Fibroblast of skin of right biceps (primary cell): ENCODE measurements at regions not wholly inside any gene's neighbourhood (a gene's known extent, or its start where the extent isn't known, plus 50 kb on each side); places are given as distances from the start of the nearest gene placed in this dataset.
"Not testable (repeated sequence)": the region's sequence is repeated elsewhere in the genome, so short reads cannot be mapped to it uniquely, and the experiment has no call there.

Source experiments
- DNase-seq: peaks from one replicate; pipeline ENCODE4 v3.0.0-alpha.2; 2013

DNA sequence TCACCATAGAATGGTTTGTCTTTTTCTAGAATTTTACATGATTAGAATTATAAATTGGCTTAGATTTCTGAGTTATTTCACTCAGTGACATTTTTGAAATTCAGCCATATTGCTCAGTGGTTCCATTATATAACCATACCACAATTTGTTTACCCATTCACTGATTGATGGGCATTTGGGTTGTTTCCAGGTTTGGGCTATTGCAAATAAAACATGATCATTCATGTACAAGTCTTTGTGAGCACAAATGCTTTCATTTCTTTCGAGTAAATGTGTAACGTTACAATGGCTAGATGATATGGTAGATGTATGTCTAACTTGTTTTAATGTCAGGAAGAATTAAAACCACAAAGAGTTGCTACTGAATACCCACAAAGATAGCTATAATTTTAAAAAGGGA lies 279.9 kb upstream of the TARS1 start:
- no peak for DNase-seq

- no peak for DNase-seq
These were observed 279.3 kb upstream of the TARS1 start for GRCh38 chr5:33161421-33161820.

DNA sequence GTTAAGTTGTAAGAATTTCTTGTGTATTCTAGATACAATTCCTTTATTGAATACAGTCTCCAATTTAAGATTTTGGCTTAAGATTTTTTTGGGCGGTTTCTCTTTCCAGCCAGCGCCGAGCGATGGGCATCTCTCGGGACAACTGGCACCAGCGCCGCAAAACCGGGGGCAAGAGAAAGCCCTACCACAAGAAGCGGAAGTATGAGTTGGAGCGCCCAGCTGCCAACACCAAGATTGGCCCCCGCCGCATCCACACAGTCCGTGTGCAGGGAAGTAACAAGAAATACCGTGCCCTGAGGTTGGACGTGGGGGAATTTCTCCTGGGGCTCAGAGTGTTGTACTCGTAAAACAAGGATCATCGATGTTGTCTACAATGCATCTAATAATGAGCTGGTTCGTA lies 278.7 kb upstream of the TARS1 start:
- no peak for DNase-seq

- no peak for DNase-seq
These were observed 274.2 kb upstream of the TARS1 start for GRCh38 chr5:33166522-33166921.

DNA sequence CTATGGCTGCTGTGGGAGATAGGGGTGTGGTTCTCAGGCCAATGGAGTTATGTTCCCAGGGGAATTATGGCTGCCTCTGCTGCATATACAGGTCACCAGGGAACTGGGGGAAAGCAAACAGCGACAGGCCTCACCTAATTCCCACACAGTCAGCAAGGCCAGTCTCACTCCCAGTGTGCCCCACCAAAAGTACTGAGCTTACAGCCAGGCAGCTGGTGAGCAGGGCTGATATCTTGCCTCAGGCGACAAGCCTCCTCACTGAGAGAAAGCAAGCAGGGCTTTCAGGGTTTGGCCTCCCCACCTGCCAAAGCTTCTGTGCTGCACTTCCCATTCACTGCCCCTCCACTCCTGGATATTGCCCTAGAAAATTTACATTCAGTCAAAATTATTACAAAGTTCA lies 273.8 kb upstream of the TARS1 start:
- no peak for DNase-seq

DNA sequence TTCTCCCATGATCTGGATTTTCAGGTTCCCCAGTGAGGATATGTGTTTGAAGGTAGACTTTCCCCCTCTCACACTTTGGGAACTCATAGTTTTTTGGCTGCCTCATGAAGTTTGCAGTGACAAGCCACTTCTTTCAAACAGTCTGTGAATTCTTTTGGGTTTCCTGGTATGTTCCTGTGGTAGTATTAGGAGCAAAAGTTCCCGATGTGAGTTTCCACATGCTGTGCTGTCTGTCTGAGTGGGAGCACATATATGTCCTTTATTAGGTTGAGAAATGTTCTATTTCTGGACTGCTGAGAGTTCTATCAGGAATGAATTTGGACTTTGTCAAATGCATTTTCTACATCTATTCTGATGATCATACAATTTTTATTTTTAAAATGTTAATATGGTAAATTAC lies 273.2 kb upstream of the TARS1 start:
- peak; percentile 22 for DNase-seq

DNA sequence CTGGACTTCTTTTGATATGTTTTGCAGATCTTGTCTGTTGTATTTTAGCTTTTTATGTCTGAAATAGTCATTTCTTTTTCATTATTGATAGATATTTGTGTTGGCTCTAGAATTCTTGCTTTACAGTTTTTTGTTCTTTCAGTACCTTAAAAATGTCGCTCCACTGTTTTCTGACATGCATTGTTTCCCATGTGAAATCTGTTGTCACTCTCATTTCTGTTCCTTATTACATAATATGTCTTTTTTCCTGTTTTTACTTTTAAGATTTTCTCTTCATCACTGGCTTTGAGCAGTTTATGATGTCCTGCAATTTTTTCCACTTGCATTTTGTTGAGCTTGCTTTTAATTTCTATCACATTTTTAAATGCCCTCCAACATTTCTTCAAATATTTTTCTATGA lies 270.4 kb upstream of the TARS1 start:
- DNase-seq: peak; percentile 15

DNA sequence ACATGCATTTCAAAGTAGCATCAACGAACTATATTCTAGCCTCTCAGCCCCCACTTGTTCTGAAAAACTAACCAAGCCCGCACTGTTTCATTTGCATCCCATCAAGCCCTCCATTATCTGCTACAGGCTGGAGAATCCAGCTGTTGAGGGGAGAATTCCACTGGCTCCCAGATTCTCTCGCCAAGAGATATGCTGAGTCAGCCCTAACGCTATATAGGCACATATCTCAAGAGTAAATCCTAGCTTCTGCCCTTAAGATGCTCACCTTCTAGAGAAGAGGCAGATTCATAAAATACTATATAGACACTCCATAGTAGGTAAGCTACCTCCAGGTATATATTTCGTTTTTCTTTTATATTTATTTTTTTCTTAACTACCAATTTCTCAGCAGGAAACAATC lies 266.4 kb upstream of the TARS1 start:
- DNase-seq: no peak

DNA sequence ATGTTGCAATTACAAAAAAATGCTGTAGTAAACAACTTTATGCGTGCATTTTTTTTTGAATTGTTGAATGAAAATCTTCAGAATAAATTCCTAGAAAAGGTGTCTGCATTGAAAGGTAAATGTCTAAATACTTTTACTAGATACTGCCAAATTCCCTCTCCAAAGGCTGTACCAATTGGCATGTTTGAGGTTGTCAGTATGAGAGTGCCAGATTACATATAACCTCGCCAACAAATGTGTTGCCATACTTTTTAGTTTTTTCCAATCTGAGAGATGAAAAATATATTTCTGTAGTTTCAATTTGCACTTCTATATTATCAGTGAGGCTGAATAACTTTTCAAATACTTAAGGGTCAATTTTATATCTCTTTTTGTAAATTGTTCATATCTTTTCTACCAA lies 261.5 kb upstream of the TARS1 start:
- DNase-seq: no peak

DNA sequence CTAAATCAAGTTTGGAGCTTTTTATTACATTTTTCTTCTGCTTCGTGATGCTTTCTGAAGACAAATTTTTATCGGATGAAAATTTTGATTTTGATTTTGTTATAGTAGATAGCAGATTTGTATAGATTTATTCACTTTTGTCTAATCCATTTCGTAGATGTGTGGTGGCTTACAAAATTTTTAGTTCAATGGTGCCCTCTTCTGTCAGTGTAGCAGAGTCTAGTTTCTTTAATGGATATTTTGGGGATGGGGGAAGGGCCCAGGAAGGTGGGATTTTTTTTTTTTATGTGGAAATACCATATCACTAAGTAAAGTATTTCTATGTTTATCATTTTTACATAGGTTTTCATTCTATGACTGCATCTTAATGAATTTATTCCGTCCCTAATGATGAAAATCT lies 259.9 kb upstream of the TARS1 start:
- DNase-seq: peak; percentile 57

DNA sequence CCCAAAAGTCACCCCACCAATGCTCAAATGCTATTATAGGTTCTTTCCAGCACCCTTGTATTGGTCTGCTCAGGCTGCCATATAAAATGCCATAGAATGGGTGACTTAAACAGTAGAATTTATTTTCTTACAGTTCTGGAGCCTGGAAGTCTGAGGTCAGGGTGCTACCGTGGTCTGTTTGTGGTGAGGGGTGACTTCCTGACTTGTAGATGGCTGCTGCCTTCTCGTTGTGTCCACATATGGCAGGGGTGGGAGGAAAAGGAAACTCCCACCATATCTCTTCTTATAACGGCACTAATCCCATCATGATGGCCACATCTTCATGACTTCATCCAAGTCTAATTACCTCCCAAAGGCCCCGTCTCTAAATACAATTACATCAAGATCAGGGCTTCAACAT lies 257.8 kb upstream of the TARS1 start:
- no peak for DNase-seq

GRCh38 chr5:33184367-33184766 lies 256.4 kb upstream of the TARS1 start:
- DNase-seq: no peak

- no peak for DNase-seq
These were observed 252.7 kb upstream of the TARS1 start for GRCh38 chr5:33188089-33188488.

- no peak for DNase-seq
These were observed 245.9 kb upstream of the TARS1 start for GRCh38 chr5:33194914-33195313.

DNA sequence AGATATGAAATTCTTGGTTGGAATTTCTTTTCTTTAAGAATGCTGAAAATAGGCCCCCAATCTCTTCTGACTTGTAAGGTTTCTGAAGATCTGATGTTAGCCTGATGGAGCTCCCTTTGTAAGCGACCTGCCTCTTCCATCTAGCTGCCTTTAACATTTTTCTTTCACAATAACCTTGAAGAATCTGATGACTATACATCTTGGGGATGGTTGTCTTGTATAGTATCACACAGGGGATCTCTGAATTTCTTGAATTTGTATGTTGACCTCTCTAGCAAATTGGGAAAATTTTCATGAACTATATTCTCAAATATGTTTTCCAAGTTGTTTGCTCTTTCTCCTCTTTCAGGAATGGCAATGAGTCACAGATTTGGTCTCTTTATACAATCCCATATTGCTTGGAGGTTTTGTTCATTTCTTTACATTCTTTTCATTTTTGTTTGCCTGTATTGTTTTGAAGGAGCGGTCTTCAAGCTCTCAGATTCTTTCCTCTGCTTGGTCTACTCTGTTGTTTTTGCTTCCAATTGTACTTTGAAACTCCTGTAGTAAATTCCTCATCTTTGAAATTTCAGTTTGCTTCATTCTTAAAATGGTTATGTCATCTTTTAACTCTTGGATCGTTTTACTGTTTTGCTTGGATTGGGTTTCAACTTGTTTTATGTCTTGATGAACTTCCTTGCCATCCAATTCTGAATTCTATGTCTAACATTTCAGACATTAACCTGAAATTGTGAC lies 245.2 kb upstream of the TARS1 start:
- DNase-seq: peak; percentile 72

DNA sequence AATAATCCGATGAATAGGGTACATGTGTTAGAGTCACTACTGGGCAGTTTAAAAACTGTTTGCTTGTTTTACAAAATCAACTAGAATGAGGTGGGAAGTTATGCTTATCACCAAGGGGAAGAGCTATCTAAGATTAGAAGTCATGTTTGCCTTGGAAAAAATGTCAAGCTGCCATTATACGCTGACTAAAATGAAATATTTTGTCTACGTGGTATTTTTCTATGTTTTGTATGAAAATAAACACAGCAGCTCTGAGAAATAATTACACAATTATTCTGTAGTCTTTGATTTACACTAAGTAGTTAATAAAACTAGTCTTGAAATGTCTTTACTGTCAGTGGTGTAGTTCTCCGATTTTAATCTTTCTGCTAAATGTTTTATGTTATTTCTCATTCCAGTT lies 241.9 kb upstream of the TARS1 start:
- no peak for DNase-seq

DNA sequence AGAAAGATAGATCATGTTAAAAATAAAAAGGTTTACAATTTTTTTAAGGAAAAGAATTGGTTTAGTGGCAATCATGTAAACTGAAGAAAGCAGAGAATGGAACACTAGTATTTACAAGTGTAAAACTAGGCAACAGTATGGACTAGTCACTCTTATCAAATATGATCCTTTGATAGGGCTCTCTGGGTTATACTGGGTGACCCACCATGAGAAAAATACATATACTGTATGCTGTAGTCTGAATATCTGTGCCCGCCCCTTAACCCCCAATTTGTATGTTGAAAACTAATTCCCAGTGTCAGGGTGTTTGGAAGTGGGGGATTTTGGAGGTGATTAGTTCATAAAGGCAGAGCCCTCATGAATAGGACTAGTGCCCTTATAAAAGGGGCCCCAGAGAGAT lies 236.8 kb upstream of the TARS1 start:
- no peak for DNase-seq

DNA sequence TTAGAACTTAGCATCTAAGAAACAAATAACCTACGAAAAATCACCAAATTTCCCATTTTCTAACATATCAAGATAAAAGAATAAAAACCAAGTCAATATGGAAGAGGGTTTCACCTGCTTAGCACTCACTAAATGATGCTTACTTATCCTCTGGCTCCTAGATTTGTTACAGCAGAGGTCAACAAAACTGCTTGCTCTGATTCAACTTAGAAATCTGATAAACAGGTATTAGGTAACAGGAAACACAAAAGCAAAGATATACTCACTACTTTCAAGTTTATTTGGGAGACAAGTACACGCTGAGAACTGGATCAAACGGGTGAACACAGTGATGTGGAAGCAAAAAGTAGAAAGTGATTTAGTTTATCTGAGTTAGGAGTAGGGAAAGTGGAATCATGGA lies 235.7 kb upstream of the TARS1 start:
- no peak for DNase-seq

- DNase-seq: peak; percentile 40
These were observed 234.9 kb upstream of the TARS1 start for GRCh38 chr5:33205727-33206410.

DNA sequence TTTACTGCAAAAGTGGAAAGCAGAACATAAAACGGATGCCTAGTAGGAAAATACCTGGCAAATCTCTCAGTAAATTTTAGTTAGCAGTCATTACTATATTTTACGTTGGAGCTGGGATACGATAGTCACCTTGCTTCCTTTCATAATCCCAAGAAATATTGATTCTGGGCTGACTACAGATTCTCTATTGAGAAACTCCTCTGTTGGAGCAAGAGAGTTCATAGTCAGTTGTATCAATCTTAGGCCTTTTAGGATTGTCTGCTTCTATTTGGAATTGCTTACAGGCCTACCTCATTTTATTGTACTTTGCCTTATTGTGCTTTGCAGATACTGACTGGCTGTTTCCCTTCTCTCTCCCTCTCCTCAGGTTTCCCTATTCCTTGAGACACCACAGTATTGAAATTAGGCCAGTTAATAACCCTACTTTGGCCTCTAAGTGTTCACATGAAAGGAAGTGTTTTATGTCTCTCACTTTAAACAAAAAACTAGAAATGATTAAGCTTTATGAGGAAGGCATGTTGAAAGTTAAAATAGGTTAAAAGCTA lies 233.7 kb upstream of the TARS1 start:
- no peak for DNase-seq

GRCh38 chr5:33209252-33209651 lies 231.5 kb upstream of the TARS1 start:
- no peak for DNase-seq

DNA sequence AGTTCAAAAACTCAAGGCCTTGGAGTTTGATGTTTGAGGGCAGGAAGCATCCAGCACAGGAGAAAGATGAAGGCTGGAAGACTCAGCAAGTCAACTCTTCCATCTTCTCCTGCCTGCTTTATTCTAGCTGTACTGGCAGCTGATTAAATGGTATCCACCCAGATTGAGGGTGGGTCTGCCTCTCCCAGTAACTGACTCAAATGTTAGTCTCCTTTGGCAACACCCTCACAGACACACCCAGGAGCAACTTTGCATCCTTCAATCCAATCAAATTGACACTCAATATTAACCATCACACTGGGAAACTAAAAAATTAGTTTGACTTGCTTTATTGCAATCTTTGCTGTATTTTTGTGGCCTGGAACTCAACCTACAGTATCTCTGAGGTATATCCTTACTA lies 230.5 kb upstream of the TARS1 start:
- DNase-seq: not testable (repeated sequence)

- DNase-seq: no peak
These were observed 229.8 kb upstream of the TARS1 start for GRCh38 chr5:33210978-33211377.

DNA sequence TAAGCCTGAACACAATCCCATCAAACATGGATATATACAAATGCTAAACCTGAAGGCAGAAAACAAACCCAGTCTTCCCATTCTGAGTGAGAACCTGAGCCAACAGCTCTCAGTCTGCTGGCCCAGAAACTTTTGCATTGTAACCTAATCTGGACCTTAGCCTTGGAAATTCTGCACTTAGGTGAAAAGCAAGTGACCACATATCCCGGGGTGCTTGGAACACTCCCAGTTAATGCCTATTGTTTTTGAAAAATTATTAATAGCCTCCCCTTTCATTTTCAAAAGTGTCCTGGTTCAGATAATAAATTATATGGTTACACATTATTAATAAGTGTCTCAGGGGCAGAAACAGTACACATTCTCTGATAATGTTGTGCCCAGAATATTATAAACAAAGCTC lies 228.3 kb upstream of the TARS1 start:
- no peak for DNase-seq

DNA sequence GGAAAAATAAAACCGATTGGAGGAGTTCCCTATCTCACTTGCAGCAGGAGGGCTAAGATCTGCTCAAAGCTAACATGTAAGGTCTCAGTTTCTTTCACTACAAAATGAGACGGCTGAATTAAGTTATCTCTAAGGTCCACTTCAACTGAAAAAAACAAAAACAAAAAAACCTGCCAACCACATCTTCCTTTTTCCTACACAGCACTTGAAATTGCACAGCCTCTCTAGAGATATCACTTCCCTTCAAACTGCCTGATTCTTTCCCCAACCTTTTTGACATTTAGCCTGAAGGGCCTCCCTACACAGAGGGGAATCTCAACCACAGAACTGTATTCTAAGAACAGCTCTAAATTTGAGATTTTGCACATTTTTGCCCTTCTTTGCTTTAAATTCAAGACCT lies 227.9 kb upstream of the TARS1 start:
- no peak for DNase-seq
